Astrocyte (in vitro differentiated cells and primary cell): ENCODE measurements at regions not wholly inside any gene's neighbourhood (a gene's known extent, or its start where the extent isn't known, plus 50 kb on each side); places are given as distances from the start of the nearest gene placed in this dataset.

Experiments
- CTCF ChIP-seq: IDR thresholded peaks from 2 replicates; pipeline ENCODE4 v1.5.1; 2011; ENCODE audit warnings: low read depth, mild to moderate bottlenecking, inconsistent platforms, low read length, moderate library complexity; ENCODE audit not compliant: insufficient read depth
- EZH2 ChIP-seq: IDR thresholded peaks from 2 replicates; pipeline ENCODE4 v1.6.1; 2012; ENCODE audit warnings: mild to moderate bottlenecking, low read length, inconsistent platforms; ENCODE audit not compliant: insufficient read depth

- TF ChIP-seq CTCF (no peak), EZH2 (no peak)
These were observed 1156.8 kb downstream of the SLC16A7 start for GRCh38 chr12:60752589-60752988.
